ENCODE measurements at regions not wholly inside any gene's neighbourhood (a gene's known extent, or its start where the extent isn't known, plus 50 kb on each side); places are given as distances from the start of the nearest gene placed in this dataset.

DNA sequence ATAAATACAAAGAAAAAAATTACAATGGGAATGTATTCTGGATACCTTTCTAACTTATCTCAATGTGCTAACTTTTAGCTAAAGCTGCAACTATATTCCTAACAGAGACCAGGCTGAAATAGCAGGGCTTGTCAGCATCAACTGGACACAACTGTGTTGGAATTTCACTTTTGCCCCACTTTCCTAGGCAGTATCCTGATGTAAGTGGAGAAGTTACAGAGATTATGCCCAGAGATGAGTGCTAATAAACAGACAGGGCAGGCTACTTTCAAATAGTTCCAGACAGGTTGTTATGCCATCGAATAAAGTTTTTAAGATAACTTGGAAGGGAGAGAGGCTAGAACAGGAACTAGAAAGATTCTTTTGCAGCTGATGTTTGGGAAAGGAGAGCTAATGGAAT lies 201.9 kb downstream of the KCTD12 start:
- TF ChIP-seq, protein P1, sequence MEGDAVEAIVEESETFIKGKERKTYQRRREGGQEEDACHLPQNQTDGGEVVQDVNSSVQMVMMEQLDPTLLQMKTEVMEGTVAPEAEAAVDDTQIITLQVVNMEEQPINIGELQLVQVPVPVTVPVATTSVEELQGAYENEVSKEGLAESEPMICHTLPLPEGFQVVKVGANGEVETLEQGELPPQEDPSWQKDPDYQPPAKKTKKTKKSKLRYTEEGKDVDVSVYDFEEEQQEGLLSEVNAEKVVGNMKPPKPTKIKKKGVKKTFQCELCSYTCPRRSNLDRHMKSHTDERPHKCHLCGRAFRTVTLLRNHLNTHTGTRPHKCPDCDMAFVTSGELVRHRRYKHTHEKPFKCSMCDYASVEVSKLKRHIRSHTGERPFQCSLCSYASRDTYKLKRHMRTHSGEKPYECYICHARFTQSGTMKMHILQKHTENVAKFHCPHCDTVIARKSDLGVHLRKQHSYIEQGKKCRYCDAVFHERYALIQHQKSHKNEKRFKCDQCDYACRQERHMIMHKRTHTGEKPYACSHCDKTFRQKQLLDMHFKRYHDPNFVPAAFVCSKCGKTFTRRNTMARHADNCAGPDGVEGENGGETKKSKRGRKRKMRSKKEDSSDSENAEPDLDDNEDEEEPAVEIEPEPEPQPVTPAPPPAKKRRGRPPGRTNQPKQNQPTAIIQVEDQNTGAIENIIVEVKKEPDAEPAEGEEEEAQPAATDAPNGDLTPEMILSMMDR (IDR thresholded peaks at IDR 0.05; ENCODE audit: insufficient read depth, low read length, severe bottlenecking) = no peak
- H3K27me3 ChIP-seq (ENCODE audit: control insufficient read depth, insufficient read depth, low read length) = peaks cover 2% of the 10 kb centered on the region
- H3K36me3 ChIP-seq (ENCODE audit: control insufficient read depth, insufficient read depth, low read length) = no peaks in the 10 kb centered on the region
- DNase-seq (ENCODE audit: low read depth) (no peak), FAIRE-seq (no peak)
- H3K4me3 ChIP-seq (ENCODE audit: low read depth, low read length) = no peak overlapping the region

- FAIRE-seq = no peak
- TF ChIP-seq, protein P1 (IDR thresholded peaks at IDR 0.05; ENCODE audit: insufficient read depth, low read length, severe bottlenecking) = no peak
- Histone ChIP-seq H3K4me3 (ENCODE audit: low read depth, low read length) (no peak overlapping the region), H3K27me3 (ENCODE audit: control insufficient read depth, insufficient read depth, low read length) (peaks cover 2% of the 10 kb centered on the region), H3K36me3 (ENCODE audit: control insufficient read depth, insufficient read depth, low read length) (no peaks in the 10 kb centered on the region)
- DNase-seq (ENCODE audit: low read depth) = no peak
These were observed 202.4 kb downstream of the KCTD12 start for GRCh38 chr13:76683854-76684253.

GRCh38 chr13:76683168-76683567 lies 203.0 kb downstream of the KCTD12 start:
- FAIRE-seq = no peak
- no peak for DNase-seq (ENCODE audit: low read depth)
- Histone ChIP-seq H3K36me3 (ENCODE audit: control insufficient read depth, insufficient read depth, low read length) (no peaks in the 10 kb centered on the region), H3K27me3 (ENCODE audit: control insufficient read depth, insufficient read depth, low read length) (peaks cover 2% of the 10 kb centered on the region), H3K4me3 (ENCODE audit: low read depth, low read length) (no peak overlapping the region)
- TF ChIP-seq, protein P1 (IDR thresholded peaks at IDR 0.05; ENCODE audit: insufficient read depth, low read length, severe bottlenecking) = no peak

- TF ChIP-seq, protein P1 (IDR thresholded peaks at IDR 0.05; ENCODE audit: insufficient read depth, low read length, severe bottlenecking) = no peak
- DNase-seq (ENCODE audit: low read depth) (no peak), FAIRE-seq (no peak)
- no peak overlapping the region for H3K4me3 ChIP-seq (ENCODE audit: low read depth, low read length)
- no peaks in the 10 kb centered on the region for H3K27me3 ChIP-seq (ENCODE audit: control insufficient read depth, insufficient read depth, low read length)
- no peaks in the 10 kb centered on the region for H3K36me3 ChIP-seq (ENCODE audit: control insufficient read depth, insufficient read depth, low read length)
These were observed 206.1 kb downstream of the KCTD12 start for GRCh38 chr13:76680112-76680511.

GRCh38 chr13:76677043-76677442 lies 209.2 kb downstream of the KCTD12 start:
- H3K36me3 ChIP-seq (ENCODE audit: control insufficient read depth, insufficient read depth, low read length) = no peaks in the 10 kb centered on the region
- H3K4me3 ChIP-seq (ENCODE audit: low read depth, low read length) = no peak overlapping the region
- DNase-seq (ENCODE audit: low read depth) (no peak), FAIRE-seq (no peak)
- H3K27me3 ChIP-seq (ENCODE audit: control insufficient read depth, insufficient read depth, low read length) = no peaks in the 10 kb centered on the region
- TF ChIP-seq, protein P1 (IDR thresholded peaks at IDR 0.05; ENCODE audit: insufficient read depth, low read length, severe bottlenecking) = no peak

GRCh38 chr13:76672420-76672819 lies 213.8 kb downstream of the KCTD12 start:
- Histone ChIP-seq H3K4me3 (ENCODE audit: low read depth, low read length) (no peak overlapping the region), H3K36me3 (ENCODE audit: control insufficient read depth, insufficient read depth, low read length) (no peaks in the 10 kb centered on the region), H3K27me3 (ENCODE audit: control insufficient read depth, insufficient read depth, low read length) (no peaks in the 10 kb centered on the region)
- TF ChIP-seq, protein P1 (IDR thresholded peaks at IDR 0.05; ENCODE audit: insufficient read depth, low read length, severe bottlenecking) = no peak
- no peak for FAIRE-seq
- peak; percentile 76 for DNase-seq (ENCODE audit: low read depth)

Measured in bronchial epithelial cell (primary cell).